Skeletal muscle cell (primary cell): ENCODE measurements at regions not wholly inside any gene's neighbourhood (a gene's known extent, or its start where the extent isn't known, plus 50 kb on each side); places are given as distances from the start of the nearest gene placed in this dataset.

ENCODE experiments used
- DNase-seq: peaks from one replicate; pipeline ENCODE4 v3.0.0-alpha.2; 2010; ENCODE audit warnings: low read depth
- H3K4me3 ChIP-seq: 2 replicates; pipeline ENCODE4 v1.5.1; 2011; ENCODE audit warnings: low read depth, mild to moderate bottlenecking, control low read depth, low read length, moderate library complexity

DNA sequence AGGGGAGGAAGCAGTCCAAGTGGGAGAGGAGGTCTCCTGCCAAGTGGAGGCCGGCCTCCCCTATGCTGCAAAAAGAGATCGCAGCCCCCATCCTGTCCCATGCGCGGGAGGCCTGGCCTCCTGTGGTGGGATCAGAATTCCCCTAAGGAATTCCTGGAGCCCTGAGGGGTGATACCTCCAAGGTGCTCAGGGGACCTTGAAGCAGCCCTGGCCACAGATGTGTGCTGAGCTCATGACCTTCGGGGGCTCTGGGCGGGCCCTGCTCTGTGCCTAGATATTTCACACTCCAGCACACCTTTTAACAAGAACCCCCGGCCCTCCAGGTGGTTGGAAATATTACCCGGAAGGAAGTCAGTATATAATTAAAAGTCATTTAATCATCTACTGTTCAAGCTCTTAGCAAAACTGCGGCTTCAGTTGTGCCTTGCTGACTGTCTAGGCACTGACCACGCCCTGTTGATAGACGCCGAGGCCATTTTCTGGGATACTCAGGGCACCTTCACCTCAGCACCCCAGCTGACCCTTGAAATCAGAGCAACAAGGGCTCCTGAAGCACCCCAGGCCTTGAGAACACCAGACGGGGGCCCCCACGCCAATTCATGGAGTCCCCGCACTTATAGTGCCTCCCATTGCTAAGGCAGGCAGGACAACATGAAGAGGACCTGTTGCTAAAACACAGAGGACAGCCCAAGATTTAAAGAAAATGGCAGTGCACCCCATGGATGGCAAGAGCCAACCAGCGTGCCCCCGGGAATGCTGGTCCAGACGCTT, 119.1 kb downstream of the NDUFA10 start:
- no peak for DNase-seq
- H3K4me3 ChIP-seq = no peak overlapping the region

DNA sequence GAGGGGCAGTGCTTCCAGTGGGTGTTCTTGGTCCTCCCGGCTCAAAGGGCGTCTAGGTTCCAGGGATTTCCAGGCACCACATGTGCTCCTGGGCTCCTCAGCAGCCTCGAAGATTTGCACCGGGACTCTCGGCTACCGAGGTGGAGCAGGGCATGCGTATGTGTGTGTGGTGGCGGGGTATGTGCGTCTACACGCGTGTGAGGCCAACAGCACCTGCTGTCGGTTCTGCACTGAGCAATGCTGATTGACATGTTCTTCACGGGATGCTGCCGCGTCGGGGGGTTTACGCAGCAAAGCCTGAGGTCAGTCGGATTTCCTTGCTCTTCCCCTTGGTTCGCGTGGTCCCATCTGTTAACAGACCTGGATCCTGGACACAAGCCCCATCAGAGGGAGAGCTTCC, 119.8 kb downstream of the NDUFA10 start:
- no peak for DNase-seq
- no peak overlapping the region for H3K4me3 ChIP-seq

DNA sequence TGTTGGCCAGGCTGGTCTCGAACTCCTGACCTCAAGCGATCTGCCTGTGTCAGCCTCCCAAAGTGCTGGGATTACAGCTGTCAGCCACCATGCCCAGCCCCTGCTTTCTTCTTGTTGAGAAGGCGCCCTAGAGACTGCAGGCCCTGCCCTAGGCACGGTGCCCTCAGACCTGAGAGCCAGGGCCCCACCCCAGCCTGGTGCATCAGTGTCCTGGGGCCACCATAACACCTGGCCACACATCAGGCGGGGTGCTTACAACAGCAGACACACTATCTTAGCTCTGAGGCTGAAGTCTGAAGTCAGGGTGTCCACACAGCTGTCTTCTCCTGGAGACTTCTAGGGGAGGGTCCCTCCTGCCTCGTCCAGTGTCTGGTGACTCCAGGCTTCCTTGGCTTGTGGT, 120.6 kb downstream of the NDUFA10 start:
- no peak for DNase-seq

DNA sequence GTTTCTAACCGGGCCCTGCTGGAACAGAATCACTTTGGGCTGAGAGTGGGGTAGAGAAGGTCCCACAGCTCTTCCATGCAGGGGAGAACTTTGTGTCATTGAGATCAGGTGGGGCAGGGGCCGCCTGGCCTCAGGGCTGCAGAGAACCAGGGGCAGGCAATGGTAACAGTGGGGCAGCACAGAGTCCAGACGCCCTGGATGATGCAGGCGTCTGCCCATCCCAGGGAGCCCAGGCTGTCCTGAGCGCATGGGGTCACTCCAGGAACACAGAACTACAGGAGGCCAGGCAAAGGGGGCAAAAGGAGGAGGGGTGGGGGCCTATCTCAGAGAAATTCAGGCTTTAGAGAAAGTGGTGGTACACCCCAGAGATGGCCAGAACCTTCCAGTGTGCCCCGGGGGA, 121.3 kb downstream of the NDUFA10 start:
- no peak overlapping the region for H3K4me3 ChIP-seq
- DNase-seq = no peak

More for the DNA sequence above, 120.6 kb downstream of the NDUFA10 start:
- H3K4me3 ChIP-seq = no peak overlapping the region

DNA sequence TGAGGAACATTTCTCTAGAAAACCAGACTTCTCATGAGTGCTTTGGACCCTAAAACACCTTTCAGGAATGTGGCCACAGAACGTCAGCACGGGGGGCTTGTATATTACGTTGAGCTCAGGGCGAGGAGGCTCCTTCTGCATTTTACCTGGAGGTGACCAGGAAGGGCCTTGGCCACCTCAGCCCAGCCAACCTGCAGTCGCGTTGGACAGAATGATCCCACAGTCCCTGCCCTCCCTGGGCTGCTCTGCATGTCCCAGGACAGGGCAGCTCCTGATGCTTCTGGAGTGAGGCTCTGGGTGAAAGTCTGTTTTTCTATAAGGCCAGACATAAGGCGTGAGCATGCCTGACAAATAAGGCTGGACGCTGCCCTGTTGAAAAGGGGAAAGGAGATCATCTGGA, 121.9 kb downstream of the NDUFA10 start:
- no peak for DNase-seq
- H3K4me3 ChIP-seq = no peak overlapping the region

DNA sequence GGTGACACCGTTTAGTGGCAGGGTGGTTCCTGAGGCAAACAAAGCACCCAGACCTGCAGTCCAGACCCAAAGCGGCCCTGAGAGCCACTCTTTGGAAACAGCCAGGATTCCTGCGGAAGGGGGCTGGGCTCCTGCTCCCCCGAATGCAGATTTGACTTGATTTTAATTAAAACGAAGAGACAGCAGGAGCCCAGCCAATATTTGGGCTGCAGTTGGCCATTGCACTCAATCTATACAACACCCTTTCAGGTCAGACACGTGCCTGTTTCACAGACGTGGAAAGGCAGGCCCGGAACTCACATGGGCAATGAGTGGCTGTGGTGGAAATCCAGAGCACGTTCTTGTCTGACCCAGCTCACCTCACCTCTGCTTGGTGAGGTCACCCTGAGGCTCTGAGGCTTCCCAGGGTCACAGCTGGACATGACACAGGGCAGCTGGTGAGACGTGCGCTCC, 122.4 kb downstream of the NDUFA10 start:
- no peak overlapping the region for H3K4me3 ChIP-seq
- DNase-seq = no peak

DNA sequence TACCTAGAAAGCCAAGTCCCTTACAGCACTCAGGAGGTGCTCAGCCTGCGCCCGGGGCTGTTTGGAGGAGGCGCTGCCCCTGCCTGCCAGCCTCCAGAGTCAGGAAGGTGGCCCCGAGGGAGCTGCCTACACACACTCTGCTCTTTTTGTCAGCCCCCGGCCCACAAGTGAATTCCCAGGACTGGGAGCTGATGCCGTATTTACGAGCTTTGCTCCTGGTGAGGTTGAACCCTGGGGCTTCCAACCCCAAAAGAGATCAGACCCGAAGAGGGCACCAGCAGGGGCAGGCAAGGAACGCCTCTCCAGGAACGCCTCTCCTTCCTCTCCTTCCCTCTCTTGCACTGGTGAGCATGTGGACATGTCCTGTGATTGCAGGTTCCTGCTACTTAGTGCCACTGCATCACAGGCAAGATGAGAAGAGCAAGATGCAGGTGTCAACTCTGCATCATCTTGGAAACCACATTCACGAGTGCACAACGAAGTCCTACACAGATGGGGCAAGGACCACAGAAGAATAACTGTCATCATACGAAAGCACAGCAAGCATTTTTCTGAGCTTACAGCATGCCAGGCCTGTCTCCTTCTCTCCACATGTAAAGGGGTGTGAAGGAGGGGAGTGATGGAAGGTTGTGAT, 126.7 kb downstream of the NDUFA10 start:
- H3K4me3 ChIP-seq = no peak overlapping the region
- DNase-seq = no peak

DNA sequence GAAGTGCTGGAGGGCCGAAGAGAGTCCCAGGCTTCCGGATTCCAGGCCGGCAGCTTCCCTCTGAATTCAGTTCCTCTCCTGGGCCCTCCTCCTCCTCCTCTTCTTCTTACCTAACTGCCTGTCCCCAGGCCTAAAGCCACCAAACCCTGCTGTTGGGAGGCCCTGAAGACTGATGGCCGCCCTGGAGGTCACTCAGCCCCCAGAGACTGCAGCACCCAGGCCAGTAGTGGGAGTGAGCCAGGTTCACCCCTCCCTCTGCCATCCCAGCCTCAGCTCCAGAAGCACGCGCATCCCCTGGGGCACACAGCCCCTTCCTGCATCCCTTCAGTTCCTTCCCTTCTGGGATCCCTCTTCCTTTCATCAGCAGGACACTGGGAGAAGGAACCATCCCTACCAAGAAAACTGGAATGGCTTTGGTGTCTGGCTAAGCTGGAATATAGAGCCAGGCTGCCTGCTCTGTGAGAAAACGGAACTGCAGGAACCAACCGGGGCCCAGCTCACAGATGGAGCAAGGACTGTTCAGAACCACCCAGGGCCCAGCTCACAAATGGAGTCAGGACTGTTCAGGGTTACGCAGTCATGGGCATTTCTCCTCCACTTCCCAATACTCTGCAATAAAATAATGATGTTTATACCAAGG, 127.4 kb downstream of the NDUFA10 start:
- no peak overlapping the region for H3K4me3 ChIP-seq
- DNase-seq = no peak

DNA sequence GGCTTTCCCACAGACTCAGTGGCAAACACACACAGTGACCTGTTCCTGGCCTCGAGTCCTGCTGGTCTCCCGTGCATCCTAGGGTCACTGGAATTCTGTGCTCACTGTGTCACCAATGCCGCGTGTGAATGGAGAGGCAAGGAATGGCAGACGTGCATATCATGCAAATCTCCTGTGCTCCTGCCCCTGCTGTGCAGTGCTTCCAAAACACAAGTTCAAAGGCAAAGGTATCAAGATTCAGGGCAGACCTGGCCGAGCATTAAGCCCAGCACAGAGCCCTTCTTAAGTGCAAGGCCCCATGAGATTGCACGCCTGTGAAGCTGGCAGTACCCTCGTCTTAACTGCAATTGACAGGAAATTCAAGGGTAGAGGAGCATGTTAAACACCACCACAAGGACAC, 129.1 kb downstream of the NDUFA10 start:
- no peak overlapping the region for H3K4me3 ChIP-seq
- no peak for DNase-seq

DNA sequence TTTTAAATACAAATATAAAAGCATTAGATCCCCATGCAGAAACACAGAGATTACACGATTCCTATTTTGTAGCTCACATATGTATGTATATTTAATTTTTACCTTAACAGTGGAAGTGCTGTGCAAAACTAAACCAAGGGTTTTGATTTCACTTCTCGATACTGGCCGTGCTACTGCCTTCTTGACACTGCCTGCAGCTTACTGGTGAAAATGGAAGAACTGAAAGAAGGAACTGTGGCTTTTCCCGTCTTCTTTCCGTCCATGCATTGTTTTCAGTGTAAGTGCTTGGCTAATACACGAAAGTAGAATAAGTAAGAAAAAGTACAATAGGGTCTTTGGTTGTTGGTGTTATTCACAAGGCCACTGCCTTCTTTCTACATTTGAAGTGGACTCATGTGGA, 129.5 kb downstream of the NDUFA10 start:
- no peak overlapping the region for H3K4me3 ChIP-seq
- no peak for DNase-seq

DNA sequence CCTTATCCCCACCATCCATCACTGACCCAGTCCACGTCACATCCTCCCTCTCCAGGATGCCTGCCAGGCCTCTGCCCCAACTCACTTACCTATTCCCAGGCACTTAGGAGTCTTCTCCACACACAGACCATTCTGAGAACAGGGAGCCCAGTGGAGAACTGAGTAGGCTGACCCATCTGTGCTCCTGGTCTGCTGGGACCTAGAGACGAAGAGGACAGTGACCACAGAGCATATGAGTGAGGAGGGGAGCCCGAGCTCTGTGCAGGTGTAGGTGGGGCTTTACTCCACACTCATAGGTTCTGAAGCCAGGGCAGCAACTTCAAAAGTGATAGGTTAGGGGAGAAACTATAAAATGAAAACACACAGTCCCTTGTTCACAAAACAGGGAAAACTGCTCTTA, 130.0 kb downstream of the NDUFA10 start:
- no peak for DNase-seq

DNA sequence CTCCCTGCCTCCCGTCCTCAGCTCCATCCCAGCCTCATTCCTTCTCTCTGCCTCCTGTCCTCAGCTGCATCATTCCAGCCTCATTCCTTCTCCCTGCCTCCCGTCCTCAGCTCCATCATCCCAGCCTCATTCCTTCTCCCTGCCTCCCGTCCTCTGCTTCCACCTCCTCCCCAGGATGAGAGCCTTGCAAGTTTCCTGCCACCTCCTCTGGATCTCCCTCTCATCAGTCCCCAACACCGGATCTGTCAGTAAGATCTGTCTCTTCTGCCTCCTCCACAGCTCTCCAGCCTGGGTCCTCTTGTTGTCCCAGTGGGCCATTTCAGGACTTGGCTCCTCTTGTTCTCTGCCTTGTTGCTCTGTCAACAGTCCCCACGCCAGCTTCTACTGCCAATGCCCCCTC, 130.9 kb downstream of the NDUFA10 start:
- no peak for DNase-seq
- H3K4me3 ChIP-seq = no peak overlapping the region

More for the DNA sequence above, 130.0 kb downstream of the NDUFA10 start:
- no peak overlapping the region for H3K4me3 ChIP-seq

DNA sequence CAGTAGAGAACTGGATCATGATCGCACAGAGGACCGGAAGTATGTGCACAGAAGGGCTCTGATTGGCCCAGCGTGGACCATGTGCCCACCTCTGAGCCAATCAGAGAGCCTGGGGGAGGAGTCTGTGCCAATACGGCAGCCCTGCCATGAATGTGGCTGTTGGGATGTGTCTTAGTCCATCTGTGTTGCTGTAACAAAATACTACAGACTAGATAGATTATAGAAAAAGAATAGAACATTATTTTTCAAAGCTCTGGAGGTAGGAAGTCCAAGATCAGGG, 132.0 kb downstream of the NDUFA10 start:
- DNase-seq = no peak
- no peak overlapping the region for H3K4me3 ChIP-seq

DNA sequence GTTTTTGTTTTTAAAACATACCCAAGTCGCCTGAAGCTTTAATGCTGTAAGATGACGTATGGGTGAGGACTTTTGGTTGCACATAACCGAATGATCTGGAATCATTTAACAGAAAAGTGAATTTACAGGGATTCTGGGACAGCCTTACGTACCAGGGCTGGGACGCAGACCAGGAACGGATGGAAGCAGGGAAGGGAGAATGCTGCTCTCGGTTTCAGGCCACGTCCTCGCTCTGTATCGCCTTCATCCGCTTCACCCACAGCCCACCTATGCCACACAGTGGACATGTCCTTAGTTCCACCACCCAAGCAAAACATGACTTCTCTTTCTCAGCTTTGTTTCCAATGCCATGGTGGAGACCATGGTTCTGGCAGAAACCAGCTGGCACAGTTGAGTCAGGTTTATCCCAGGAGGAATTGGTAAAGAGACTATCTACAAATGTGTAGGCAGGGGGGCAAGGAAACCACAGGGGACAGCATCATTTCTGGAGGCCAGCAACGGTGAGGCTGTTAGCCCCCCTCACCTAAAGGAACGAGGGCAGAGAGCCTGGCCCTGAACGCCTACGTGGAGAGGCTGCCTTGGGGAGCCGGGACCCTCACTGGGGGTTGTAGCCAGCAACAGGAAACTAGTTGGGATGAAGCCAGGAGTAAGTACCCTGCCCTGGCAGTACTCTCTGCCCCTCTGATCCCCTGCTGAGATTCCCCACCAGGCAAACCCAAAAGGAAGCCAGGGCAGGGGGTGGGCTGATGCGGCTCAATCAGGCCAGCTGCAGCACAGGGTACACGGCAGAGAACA, 132.5 kb downstream of the NDUFA10 start:
- H3K4me3 ChIP-seq = no peak overlapping the region
- DNase-seq = no peak

DNA sequence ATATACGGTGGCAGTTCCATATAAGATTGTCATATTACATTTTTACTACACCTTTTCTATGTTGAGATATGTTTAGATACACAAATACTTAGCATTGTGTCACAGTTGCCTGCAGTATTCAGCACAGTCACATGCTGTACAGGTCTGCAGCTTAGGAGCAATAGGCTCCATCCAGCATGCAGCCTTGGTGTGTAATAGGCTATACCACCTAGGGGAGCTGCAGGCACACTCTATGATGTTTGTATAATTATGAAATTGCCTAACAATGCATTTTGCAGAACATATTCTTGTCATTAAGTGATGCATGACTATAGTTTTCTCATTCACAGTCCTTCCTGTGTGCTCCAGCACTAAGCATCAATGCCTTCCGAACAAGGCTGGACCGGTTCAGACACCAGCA, 133.4 kb downstream of the NDUFA10 start:
- no peak overlapping the region for H3K4me3 ChIP-seq
- DNase-seq = no peak

DNA sequence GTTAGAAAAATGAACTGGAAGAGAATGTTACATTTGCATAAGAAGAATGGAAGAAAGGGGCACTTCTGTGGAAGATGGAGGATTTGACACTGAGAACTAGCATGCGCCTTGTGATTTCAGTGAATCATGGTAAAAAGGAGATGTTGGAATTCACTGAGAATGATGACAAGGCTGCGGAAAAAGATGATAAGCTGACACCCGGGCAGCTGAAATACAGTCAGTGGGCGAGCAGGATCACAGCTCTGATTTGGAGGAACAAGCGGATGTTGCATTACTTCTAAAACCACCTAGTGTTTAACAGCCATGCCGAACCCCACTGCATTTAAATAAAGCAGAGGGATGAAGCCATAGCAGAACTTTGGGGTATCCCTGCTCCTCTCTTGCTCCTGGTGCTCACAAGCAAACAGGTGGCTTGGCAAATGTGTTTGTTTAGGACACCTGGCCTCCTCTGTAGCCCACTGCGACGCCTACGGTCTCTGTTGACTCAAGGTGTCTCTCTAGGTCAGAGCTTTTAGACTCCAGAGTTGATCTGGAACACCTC, 134.9 kb downstream of the NDUFA10 start:
- DNase-seq = no peak
- H3K4me3 ChIP-seq = no peak overlapping the region

DNA sequence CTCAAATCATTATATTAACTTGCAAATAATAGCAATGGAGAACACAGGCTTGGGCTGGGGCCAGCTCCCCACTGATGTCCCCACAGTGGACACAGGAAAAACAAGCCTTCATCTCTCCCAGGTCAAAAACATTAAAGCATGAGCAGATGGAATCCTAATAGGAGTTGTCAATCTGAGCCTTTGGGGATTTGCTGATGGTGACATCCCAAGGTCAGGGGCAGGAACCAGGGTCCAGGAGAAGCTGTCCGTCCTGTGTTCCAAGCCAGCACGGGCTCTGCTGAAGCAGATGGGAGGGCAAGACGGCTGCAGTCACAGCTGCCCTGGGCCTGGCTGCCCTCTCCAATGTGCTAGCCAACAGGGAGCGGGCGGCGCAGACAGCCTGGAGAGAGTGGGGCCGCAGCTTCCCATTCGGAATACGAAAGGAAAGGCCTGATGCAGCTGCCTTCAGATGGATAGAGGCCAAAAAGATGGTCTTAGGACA, 135.5 kb downstream of the NDUFA10 start:
- H3K4me3 ChIP-seq = no peak overlapping the region
- DNase-seq = no peak

DNA sequence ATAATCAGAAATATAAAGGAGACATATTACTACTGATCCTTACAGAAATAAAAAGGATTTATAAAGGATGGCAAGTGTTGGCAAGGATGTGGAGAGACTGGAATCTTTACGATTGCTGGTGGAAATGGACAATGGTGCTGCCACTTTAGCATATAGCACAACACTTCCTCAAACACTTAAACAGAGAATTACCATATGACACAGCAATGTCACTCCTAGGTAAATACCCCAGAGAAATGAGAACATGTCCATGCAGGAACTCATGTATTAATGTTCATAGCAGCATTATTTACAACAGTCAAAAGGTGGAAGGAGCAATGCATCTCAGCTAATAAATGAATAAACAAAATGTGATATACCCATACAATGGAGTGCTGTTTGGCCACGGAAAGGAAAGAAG, 137.5 kb downstream of the NDUFA10 start:
- DNase-seq = no peak
- no peak overlapping the region for H3K4me3 ChIP-seq

DNA sequence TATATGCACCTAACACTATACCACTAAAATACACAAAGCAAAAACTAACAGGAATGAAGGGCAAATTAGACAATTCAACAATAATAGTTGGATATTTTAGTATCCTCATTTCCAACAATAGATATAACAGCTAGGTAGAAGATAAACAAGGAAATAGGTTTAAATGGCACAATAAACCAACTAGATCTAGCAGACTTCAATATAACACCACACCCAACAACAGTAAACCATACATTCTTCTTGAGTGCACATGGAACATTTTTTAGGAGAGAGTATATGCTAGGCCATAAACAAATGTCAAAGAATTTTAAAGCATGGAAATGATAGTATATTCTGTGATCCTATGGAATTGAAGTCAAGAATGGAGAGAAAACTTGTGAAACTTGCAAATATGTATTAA, 138.4 kb downstream of the NDUFA10 start:
- DNase-seq = no peak
- H3K4me3 ChIP-seq = no peak overlapping the region

DNA sequence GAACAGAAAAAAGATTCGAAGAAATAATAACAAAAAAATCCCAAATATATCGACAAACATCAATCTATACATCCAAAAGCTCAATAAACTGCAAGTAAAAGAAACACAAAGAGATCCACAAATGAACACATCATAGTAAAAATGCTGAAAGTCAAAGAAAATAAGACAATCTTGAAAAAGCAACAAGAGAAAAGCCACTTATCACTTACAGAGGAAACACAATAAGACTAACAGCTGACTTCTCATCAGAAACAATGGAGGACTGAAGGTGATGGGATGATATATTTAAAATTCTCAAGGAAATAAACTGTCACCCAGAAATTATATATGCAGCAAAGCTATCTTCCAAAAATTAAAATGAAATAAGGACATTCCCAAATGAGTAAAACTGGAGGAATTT, 140.3 kb downstream of the NDUFA10 start:
- DNase-seq = no peak
- no peak overlapping the region for H3K4me3 ChIP-seq
